ENCODE measurements at regions not wholly inside any gene's neighbourhood (a gene's known extent, or its start where the extent isn't known, plus 50 kb on each side); places are given as distances from the start of the nearest gene placed in this dataset.

GRCh38 chr2:134086594-134087219 lies 167.2 kb upstream of the MGAT5 start:
- DNase-seq, result no peak

GRCh38 chr2:134087371-134087921 lies 166.4 kb upstream of the MGAT5 start:
- DNase-seq, result no peak

GRCh38 chr2:134089454-134089853 lies 164.4 kb upstream of the MGAT5 start:
- DNase-seq, result no peak

GRCh38 chr2:134097740-134098139 lies 156.1 kb upstream of the MGAT5 start:
- no peak for DNase-seq

- no peak for DNase-seq
Measured at GRCh38 chr2:134098321-134098720, 155.6 kb upstream of the MGAT5 start.

- DNase-seq, result no peak
Measured at GRCh38 chr2:134099273-134099672, 154.6 kb upstream of the MGAT5 start.

GRCh38 chr2:134103196-134103595 lies 150.7 kb upstream of the MGAT5 start:
- DNase-seq, result no peak

GRCh38 chr2:134104754-134105153 lies 149.1 kb upstream of the MGAT5 start:
- DNase-seq, result no peak

- DNase-seq, result no peak
Measured at GRCh38 chr2:134107402-134107801, 146.5 kb upstream of the MGAT5 start.

GRCh38 chr2:134108113-134108512 lies 145.8 kb upstream of the MGAT5 start:
- no peak for DNase-seq

GRCh38 chr2:134109246-134109645 lies 144.6 kb upstream of the MGAT5 start:
- DNase-seq, result no peak

- no peak for DNase-seq
Measured at GRCh38 chr2:134109725-134110124, 144.1 kb upstream of the MGAT5 start.

- DNase-seq, result no peak
Measured at GRCh38 chr2:134110532-134110931, 143.3 kb upstream of the MGAT5 start.

- DNase-seq, result no peak
Measured at GRCh38 chr2:134117676-134118075, 136.2 kb upstream of the MGAT5 start.

- peak; percentile 40 for DNase-seq
Measured at GRCh38 chr2:134118279-134119116, 135.4 kb upstream of the MGAT5 start.

GRCh38 chr2:134119117-134119712 lies 134.7 kb upstream of the MGAT5 start:
- no peak for DNase-seq

- peak; percentile 97 for DNase-seq
Measured at GRCh38 chr2:134119713-134120405, 134.0 kb upstream of the MGAT5 start.

- no peak for DNase-seq
Measured at GRCh38 chr2:134120406-134120732, 133.5 kb upstream of the MGAT5 start.

- DNase-seq, result peak; percentile 88
Measured at GRCh38 chr2:134120733-134121630, 132.9 kb upstream of the MGAT5 start.

GRCh38 chr2:134122610-134123009 lies 131.3 kb upstream of the MGAT5 start:
- no peak for DNase-seq

- DNase-seq, result no peak
Measured at GRCh38 chr2:134123332-134123731, 130.5 kb upstream of the MGAT5 start.
